RPMI7951 (cell line): ENCODE measurements at regions not wholly inside any gene's neighbourhood (a gene's known extent, or its start where the extent isn't known, plus 50 kb on each side); places are given as distances from the start of the nearest gene placed in this dataset.

ENCODE experiments used
- DNase-seq: peaks from one replicate; pipeline ENCODE4 v3.0.0-alpha.2; 2012; ENCODE audit warnings: low read depth

- no peak for DNase-seq
These were observed 300.0 kb upstream of the SP8 start for GRCh38 chr7:21086688-21087087.

GRCh38 chr7:21089653-21090052 is 303.0 kb upstream of the SP8 start:
- no peak for DNase-seq

GRCh38 chr7:21092766-21093702 is 306.3 kb upstream of the SP8 start:
- no peak for DNase-seq

- no peak for DNase-seq
These were observed 307.9 kb upstream of the SP8 start for GRCh38 chr7:21094589-21094988.

DNA sequence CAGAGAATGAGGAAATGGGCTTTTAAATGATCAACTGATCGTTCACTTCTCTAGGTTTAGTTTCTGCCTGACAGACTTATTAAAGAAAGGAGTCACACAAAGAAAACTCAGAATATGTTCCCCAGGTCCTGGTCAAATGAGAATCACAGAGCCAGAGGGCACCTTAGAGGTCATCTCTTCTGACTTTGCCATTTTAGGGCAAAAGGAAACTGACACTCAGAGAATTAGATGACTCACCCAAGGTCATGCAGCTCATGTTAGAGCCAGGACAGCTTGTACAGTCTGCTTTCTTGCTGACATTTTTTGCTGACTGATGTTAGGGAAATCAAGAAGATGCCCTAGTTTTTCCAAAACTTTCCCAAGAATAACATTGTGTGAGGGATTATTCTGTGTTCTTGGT is 312.7 kb upstream of the SP8 start:
- no peak for DNase-seq

- DNase-seq = no peak
These were observed 313.3 kb upstream of the SP8 start for GRCh38 chr7:21099955-21100354.

GRCh38 chr7:21101541-21101940 is 314.9 kb upstream of the SP8 start:
- DNase-seq = no peak

DNA sequence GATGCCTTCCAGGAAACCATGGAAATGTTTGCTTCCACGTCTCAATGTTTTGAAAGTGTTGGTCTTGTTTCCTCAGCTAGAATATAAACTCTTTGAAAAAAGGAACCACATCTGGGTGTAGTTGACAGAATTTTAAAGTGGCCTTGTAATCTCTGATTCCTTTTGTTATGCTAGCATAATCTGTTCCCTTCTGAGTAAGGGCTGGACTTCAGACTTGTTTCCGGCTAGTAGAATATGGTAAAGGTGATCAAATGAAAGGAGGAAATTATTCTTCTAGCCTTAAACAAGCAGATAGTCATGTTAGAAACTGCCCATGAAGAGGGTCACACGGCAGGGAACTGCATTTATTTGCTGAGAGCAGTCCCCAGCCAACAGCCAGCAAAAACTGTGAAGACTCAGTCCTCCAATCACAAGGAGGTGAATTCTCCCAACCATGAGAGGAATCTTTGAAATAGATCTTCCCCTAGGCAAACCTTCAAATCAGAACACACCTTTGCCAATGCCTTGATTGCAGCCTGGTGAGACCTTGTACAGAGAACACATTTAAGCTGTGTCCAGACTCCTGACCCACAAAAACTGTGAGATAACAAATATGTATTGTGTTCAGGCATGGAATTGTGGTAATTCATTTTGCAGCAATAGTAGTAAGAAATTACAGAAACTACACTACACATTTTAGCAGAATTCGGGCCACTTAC is 316.9 kb upstream of the SP8 start:
- no peak for DNase-seq

- no peak for DNase-seq
These were observed 317.4 kb upstream of the SP8 start for GRCh38 chr7:21104124-21104500.

- no peak for DNase-seq
These were observed 319.6 kb upstream of the SP8 start for GRCh38 chr7:21106296-21106732.

GRCh38 chr7:21107101-21107500 is 320.4 kb upstream of the SP8 start:
- peak; percentile 10 for DNase-seq

DNA sequence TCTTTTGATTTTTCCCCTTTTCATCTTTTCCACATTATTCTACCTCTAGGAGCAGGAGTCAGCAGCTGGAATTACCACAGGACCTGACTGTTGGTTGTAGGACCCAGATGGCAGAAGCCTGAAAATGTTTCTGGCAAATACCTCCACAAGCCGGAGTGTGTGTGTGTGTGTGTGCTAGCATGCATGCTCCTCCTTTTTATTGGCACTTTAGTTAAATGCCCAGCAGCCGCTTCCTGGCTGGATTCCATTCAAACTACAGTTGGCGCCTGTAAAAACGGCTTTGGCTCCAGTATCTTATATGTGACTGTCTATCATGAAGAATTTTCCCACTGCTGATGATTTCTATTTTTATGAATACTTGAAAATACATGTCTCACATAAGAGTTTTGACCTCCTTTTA is 319.7 kb upstream of the SP4 start:
- peak; percentile 16 for DNase-seq

GRCh38 chr7:21113609-21114415 is 314.1 kb upstream of the SP4 start:
- DNase-seq = peak; percentile 25

DNA sequence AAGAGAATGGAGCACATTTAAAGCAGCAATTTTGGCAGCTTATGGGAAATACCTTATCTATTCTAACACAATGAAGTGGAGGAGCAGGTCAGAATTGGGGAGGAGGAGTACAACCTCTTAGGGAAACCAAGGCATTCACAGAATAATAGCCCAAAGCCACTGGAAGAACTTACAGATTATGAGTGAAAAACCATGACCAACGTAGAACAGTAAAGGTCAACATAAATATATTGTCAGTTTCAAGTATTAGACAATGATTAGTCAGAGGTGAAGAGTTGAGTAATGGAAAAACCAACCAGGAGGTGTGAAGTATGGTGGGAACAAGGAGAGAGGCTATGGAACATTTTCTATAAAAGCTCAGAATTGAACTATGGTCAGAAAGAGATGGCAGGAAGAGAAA is 304.3 kb upstream of the SP4 start:
- DNase-seq = no peak

DNA sequence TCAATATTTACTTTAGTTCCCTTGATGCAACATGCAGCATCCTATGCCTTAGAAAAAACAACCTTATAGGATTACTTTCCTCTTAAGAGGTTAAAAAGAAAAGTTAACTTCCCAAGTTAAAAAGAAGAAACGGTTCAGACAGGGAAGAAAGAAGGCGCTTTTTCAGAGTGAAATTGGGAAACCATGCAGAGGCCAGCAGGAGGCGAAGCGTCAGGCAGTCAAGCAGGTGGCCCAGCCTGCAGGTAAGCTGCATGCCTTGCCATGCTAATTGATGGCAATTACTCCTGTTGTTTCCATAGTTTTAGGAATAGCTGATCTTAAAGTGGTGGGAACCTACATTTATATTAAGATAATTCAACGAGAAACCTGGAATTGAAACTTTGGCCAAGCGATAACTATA is 302.6 kb upstream of the SP4 start:
- DNase-seq = no peak

DNA sequence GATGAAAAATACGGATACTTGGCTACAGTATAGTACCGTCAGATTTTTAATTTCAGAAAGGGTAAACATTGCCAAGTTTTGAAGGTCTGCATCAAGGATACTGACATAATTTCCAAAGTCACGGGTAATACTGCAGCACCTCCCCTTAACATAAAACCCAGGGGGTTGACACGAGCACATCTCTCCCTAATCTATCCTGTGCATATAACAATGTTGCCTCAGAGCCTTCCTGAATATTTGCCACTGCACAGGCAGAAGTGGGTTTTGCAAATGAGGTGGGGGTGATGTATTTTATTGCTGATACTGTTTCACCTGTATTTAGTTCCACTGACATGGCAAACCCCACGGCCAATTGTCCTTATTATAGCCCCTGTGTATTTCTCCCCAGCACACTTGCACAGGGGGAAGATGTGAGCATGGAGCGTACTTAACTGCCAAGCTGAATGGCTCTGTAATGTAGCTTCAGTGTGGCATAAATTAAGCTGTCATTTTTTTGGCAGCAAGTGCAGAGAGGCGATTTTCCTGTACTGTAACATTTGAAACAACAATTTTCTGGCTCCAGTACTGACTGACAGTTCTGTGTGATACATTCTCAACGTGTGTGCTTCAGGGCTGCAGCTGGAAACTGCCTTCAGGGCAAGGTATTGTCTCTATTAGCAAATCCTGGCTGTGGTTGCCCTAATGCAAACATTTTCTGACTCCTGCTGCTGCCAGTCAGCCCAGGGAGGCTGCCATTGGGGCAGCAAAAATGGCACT is 299.6 kb upstream of the SP4 start:
- DNase-seq = no peak

DNA sequence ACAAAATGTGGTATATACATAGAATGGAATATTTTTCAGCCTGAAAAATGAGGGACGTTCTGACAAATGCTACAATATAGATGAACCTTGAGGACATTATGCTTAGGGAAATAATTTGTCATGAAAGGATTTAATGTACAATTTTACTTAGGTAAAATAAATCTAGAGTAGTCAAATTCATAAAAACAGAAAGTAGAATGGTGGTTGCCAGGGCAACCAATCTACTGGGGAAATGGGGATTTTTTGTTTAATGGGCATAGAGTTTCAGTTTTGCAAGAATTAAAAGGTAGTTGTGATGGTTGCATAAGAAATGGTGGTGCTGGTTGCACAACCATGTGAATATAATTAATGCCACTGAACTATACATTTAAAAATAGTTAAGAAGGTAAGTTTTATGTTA is 296.0 kb upstream of the SP4 start:
- no peak for DNase-seq

- DNase-seq = no peak
These were observed 293.3 kb upstream of the SP4 start for GRCh38 chr7:21134631-21135030.

- no peak for DNase-seq
These were observed 292.4 kb upstream of the SP4 start for GRCh38 chr7:21135437-21135836.

DNA sequence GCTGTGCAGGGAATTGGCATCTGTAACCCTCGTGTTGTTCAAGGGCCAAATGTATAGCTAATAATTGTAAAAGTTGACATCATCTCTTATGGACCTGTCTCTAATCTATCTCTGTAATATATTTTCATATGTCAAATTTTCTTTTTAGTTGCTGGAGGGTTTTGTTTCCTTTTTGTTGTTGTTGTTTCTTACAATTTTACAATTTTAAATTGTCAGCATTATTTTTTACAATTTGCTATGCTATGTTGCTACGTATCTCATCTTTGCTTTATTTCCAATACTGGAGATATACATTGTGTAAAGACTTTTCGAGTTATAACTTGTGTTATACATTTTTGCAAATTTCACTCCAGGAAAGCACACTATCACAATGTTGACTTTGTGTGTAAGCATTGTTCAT is 290.2 kb upstream of the SP4 start:
- no peak for DNase-seq

DNA sequence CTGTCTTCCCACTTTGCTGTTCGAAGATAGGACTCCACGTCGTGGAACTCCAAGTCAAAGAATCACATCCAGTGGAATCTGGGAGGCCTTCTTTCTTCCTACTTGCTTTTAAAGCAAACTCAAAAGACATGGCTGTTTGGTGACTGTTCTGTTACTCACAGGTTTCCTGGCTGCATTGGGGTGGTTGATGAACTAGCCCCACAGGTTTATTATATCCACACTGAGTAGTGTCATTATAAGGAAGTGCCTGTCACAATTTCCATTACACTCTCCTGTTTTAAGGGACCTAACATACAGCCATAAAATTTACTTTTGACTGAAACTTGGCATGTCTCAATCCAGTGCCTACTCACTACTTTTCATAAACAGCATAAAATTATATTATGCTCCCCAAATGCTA is 287.3 kb upstream of the SP4 start:
- DNase-seq = no peak

DNA sequence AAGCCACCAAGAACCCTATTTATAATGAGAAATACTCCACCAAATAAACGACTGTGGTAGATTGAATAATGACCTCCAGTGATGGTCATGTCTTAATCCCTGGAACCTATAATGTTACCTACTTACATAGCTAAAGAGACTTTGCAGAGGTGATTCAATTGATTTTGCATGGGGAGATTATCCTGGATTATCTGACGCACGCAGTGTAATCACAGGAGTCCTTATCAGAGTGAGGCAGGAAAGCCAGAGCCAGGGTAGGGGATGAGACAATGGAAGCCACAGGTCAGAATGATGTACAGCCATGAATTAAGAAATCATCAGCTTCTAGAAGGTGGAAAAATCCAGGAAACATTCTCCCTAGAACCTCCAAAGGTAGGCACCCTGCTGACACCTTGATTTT is 286.4 kb upstream of the SP4 start:
- no peak for DNase-seq
